HCT116 (cell line): ENCODE measurements at regions not wholly inside any gene's neighbourhood (a gene's known extent, or its start where the extent isn't known, plus 50 kb on each side); places are given as distances from the start of the nearest gene placed in this dataset.

ENCODE experiments used
- ATAC-seq: fragments of 200-7000 bp; cut with Tn5 transposase; 2 replicates; pipeline ENCODE4 v1.9.1; 2020; ENCODE audit warnings: mild to moderate bottlenecking, moderate library complexity
- BruUV-seq: library from RNA; stranded (reverse); fragments of 400-500 nt; replicated peaks from 2 replicates; lab custom pipeline; 2021; lab: Mats Ljungman, UMichigan
- CTCF ChIA-PET: fragments of 300-600 bp; sonication (Branson Sonifier 250); formaldehyde crosslinking; loops from one replicate; lab custom pipeline; 2021; ENCODE audit warnings: antibody characterized with exemption; lab: Charles Lee
- POLR2A ChIA-PET: fragments of 300-600, 350-600 bp; sonication (Branson Sonifier 250); formaldehyde crosslinking; loops from one replicate; lab custom pipeline; 2021; ENCODE audit warnings: antibody characterized with exemption; lab: Charles Lee
- RAD21 ChIA-PET, 2 experiments: fragments of 300-600 bp; sonication (Branson Sonifier 250); formaldehyde crosslinking; loops; one replicate each; lab custom pipeline; 2023; ENCODE audit warnings: low total read pairs in 2 of 2; ENCODE audit not compliant: uncharacterized antibody in 2 of 2, unreplicated experiment in 2 of 2, low non-redundant PET in 1 of 2; lab: Charles Lee
- DNase-seq: peaks from one replicate; pipeline ENCODE4 v3.0.0-alpha.2; 2010; ENCODE audit warnings: low read depth, low spot score
- H2AFZ ChIP-seq: fragments of 200-600 bp; shearing (Covaris generic), sonication (generic); 2 replicates; pipeline ENCODE4 v1.6.1; 2017; ENCODE audit warnings: low read depth, mixed run types, mixed read lengths, antibody characterized with exemption, low read length; ENCODE audit not compliant: poor library complexity, severe bottlenecking
- H3K27ac ChIP-seq: 2 replicates; pipeline ENCODE4 v1.5.1; 2012; ENCODE audit warnings: low read depth, low read length
- H3K27me3 ChIP-seq: fragments of 200-600 bp; sonication (generic); 2 replicates; pipeline ENCODE4 v1.6.1; 2016; ENCODE audit warnings: mixed run types, low read length, mixed read lengths; ENCODE audit not compliant: insufficient read depth
- H3K36me3 ChIP-seq, 2 experiments: fragments of 200-500 bp in 1 of 2; fragments of 200-600 bp in 1 of 2; sonication (Bioruptor generic) in 1 of 2; sonication (generic) in 1 of 2; 2 replicates each; pipeline versions ENCODE4 v1.5.1 to v1.6.1; 2014 to 2016; ENCODE audit warnings: low read length in 2 of 2, inconsistent platforms in 1 of 2, mixed read lengths in 1 of 2, mixed run types in 1 of 2; ENCODE audit not compliant: insufficient read depth in 2 of 2, control insufficient read depth in 1 of 2
- H3K4me1 ChIP-seq, 2 experiments: fragments of 200-600 bp in 1 of 2; sonication (generic) in 1 of 2; 2 replicates each; pipeline versions ENCODE4 v1.5.1 to v1.6.1; 2012 to 2017; ENCODE audit warnings: low read length in 2 of 2, inconsistent platforms in 1 of 2, mild to moderate bottlenecking in 1 of 2, mixed read lengths in 1 of 2, mixed run types in 1 of 2, moderate library complexity in 1 of 2; ENCODE audit not compliant: insufficient read depth in 2 of 2, control insufficient read depth in 1 of 2
- H3K4me2 ChIP-seq: fragments of 200-600 bp; sonication (generic); 2 replicates; pipeline ENCODE4 v1.6.1; 2017; ENCODE audit warnings: mixed run types, low read length, mixed read lengths
- H3K4me3 ChIP-seq, 2 experiments: fragments of 200-600 bp in 1 of 2; sonication (generic) in 1 of 2; replicated peaks in 1 of 2; 2 replicates each; pipeline ENCODE4 v1.5.1; 2011 to 2016; ENCODE audit warnings: low read length in 2 of 2, control low read depth in 1 of 2, low read depth in 1 of 2, mild to moderate bottlenecking in 1 of 2, mixed read lengths in 1 of 2, mixed run types in 1 of 2
- H3K79me2 ChIP-seq: fragments of 200-600 bp; sonication (generic); 2 replicates; pipeline ENCODE4 v1.6.1; 2017; ENCODE audit warnings: mild to moderate bottlenecking, mixed run types, low read length, moderate library complexity, mixed read lengths; ENCODE audit not compliant: insufficient read depth
- H3K9ac ChIP-seq: fragments of 200-600 bp; sonication (generic); 2 replicates; pipeline ENCODE4 v1.6.1; 2016; ENCODE audit warnings: low read length, mixed read lengths
- H3K9me2 ChIP-seq: fragments of 200-600 bp; sonication (generic), shearing (Covaris generic); 2 replicates; pipeline ENCODE4 v1.6.1; 2017; ENCODE audit warnings: mixed run types, mild to moderate bottlenecking, moderate library complexity; ENCODE audit not compliant: insufficient read depth
- H3K9me3 ChIP-seq, 2 experiments: fragments of 200-500 bp in 1 of 2; fragments of 200-600 bp in 1 of 2; sonication (Bioruptor generic) in 1 of 2; sonication (generic) in 1 of 2; 2 replicates each; pipeline ENCODE4 v1.6.1; 2014 to 2017; ENCODE audit warnings: low read length in 2 of 2, mixed read lengths in 2 of 2, inconsistent platforms in 1 of 2, low read depth in 1 of 2, mild to moderate bottlenecking in 1 of 2, mixed run types in 1 of 2, moderate library complexity in 1 of 2; ENCODE audit not compliant: control insufficient read depth in 1 of 2, insufficient read depth in 1 of 2
- H4K20me1 ChIP-seq: fragments of 200-600 bp; sonication (generic), shearing (Covaris generic); 2 replicates; pipeline ENCODE4 v1.6.1; 2017; ENCODE audit warnings: mixed run types, mild to moderate bottlenecking, moderate library complexity; ENCODE audit not compliant: insufficient read depth
- CBX3 ChIP-seq: IDR thresholded peaks from 2 replicates; pipeline ENCODE4 v1.6.1; 2012; ENCODE audit warnings: low read depth
- CTCF ChIP-seq, 3 experiments: fragments of 200-600 bp in 1 of 3; sonication (generic) in 1 of 3; IDR thresholded peaks in 2 of 3; conservative IDR thresholded peaks in 1 of 3; 2 replicates each; pipeline ENCODE4 v1.5.1; 2012 to 2017; ENCODE audit warnings: low read depth in 2 of 3, low read length in 2 of 3, antibody characterized with exemption in 1 of 3, borderline replicate concordance in 1 of 3, control low read depth in 1 of 3, mild to moderate bottlenecking in 1 of 3, mixed read lengths in 1 of 3, mixed run types in 1 of 3, moderate library complexity in 1 of 3; ENCODE audit not compliant: insufficient read depth in 1 of 3
- ELF1 ChIP-seq: IDR thresholded peaks from 2 replicates; pipeline ENCODE4 v1.6.1; 2012; ENCODE audit warnings: low read depth, borderline replicate concordance
- EZH2 ChIP-seq: fragments of 200-600 bp; sonication (generic); IDR thresholded peaks from 2 replicates; pipeline ENCODE4 v1.6.1; 2017; ENCODE audit warnings: antibody characterized with exemption, mixed run types
- FOSL1 ChIP-seq: IDR thresholded peaks from 2 replicates; pipeline ENCODE4 v1.6.1; 2012; ENCODE audit warnings: low read depth
- JUND ChIP-seq: IDR thresholded peaks from 2 replicates; pipeline ENCODE4 v1.6.1; 2012
- POLR2A ChIP-seq: IDR thresholded peaks from 2 replicates; pipeline ENCODE4 v1.7.0; 2011; ENCODE audit warnings: borderline replicate concordance; ENCODE audit not compliant: insufficient read depth, insufficient read length; ENCODE audit errors: extremely low read depth
- POLR2AphosphoS5 ChIP-seq: IDR thresholded peaks from 2 replicates; pipeline ENCODE4 v1.6.1; 2011; ENCODE audit warnings: mild to moderate bottlenecking, low read depth, low read length, moderate library complexity
- REST ChIP-seq: IDR thresholded peaks from 2 replicates; pipeline ENCODE4 v1.6.1; 2012; ENCODE audit warnings: low read depth
- SIN3A ChIP-seq: IDR thresholded peaks from 2 replicates; pipeline ENCODE4 v1.6.1; 2012; ENCODE audit warnings: low read depth
- SP1 ChIP-seq: IDR thresholded peaks from 2 replicates; pipeline ENCODE4 v1.6.1; 2012; ENCODE audit warnings: low read depth
- SRF ChIP-seq: IDR thresholded peaks from 2 replicates; pipeline ENCODE4 v1.6.1; 2012; ENCODE audit warnings: low read depth
- YY1 ChIP-seq: IDR thresholded peaks from 2 replicates; pipeline ENCODE4 v1.6.1; 2011; ENCODE audit warnings: low read length, low read depth, moderate library complexity, mild to moderate bottlenecking; ENCODE audit not compliant: insufficient replicate concordance; ENCODE audit errors: extremely low read depth
- ZBTB33 ChIP-seq: IDR thresholded peaks from 2 replicates; pipeline ENCODE4 v1.6.1; 2011; ENCODE audit warnings: mild to moderate bottlenecking, low read length, moderate library complexity; ENCODE audit not compliant: insufficient replicate concordance; ENCODE audit errors: extremely low read depth
- ZNF274 ChIP-seq: fragments of 200-500 bp; sonication (Bioruptor generic); IDR thresholded peaks from 2 replicates; pipeline ENCODE4 v1.6.1; 2014; ENCODE audit warnings: mild to moderate bottlenecking, low read depth, low read length, inconsistent platforms
- intact Hi-C: fragments of 100-400 bp; cut with micrococcal nuclease; formaldehyde crosslinking; loops from 2 replicates; pipeline ENCODE4 v1.10.0; 2022
- TF ChIP-seq, protein P1 (sequence below): IDR thresholded peaks from 2 replicates; pipeline ENCODE4 v1.6.1; 2012
- TF ChIP-seq, protein P2 (sequence below): IDR thresholded peaks from 2 replicates; pipeline ENCODE4 v1.6.1; 2012

GRCh38 chr13:39209731-39210531 lies 171.7 kb downstream of the NHLRC3 start:
- H3K9me2 ChIP-seq, result no peaks in the 10 kb centered on the region
- H3K9ac ChIP-seq, result no peak overlapping the region
- no peaks in the 10 kb centered on the region for H3K36me3 ChIP-seq
- no peak overlapping the region for H3K4me2 ChIP-seq
- H3K79me2 ChIP-seq, result no peaks in the 10 kb centered on the region
- no TSS peak for BruUV-seq
- no peak overlapping the region for H2AFZ ChIP-seq
- no peak overlapping the region for H3K4me3 ChIP-seq
- H3K9me3 ChIP-seq, result no peaks in the 10 kb centered on the region
- intact Hi-C loops, result no loop called here
- H3K4me1 ChIP-seq, result no peaks in the 10 kb centered on the region
- H3K27ac ChIP-seq, result no peak overlapping the region
- ChIA-PET RAD21 (no interaction called here), CTCF (no interaction called here), POLR2A (no interaction called here)
- DNase-seq (no peak), ATAC-seq (no peak)
- H4K20me1 ChIP-seq, result no peaks in the 10 kb centered on the region
- TF ChIP-seq JUND, result no peak
- TF ChIP-seq EZH2, result no peak
- TF ChIP-seq POLR2AphosphoS5, result no peak
- no peak for TF ChIP-seq SIN3A
- no peak for TF ChIP-seq POLR2A
- no peak for TF ChIP-seq ZBTB33
- TF ChIP-seq, protein P1, sequence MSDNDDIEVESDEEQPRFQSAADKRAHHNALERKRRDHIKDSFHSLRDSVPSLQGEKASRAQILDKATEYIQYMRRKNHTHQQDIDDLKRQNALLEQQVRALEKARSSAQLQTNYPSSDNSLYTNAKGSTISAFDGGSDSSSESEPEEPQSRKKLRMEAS, result no peak
- no peak for TF ChIP-seq CTCF (IDR thresholded peaks at IDR 0.05 in 2 of 3, conservative IDR thresholded peaks at IDR 0.05 in 1 of 3; ENCODE audit: borderline replicate concordance in 1 of 3, insufficient read depth in 1 of 3, low read depth in 2 of 3, low read length in 2 of 3)
- TF ChIP-seq SRF, result no peak
- no peak for TF ChIP-seq CBX3
- TF ChIP-seq REST, result no peak
- TF ChIP-seq ELF1, result no peak
- TF ChIP-seq, protein P2, sequence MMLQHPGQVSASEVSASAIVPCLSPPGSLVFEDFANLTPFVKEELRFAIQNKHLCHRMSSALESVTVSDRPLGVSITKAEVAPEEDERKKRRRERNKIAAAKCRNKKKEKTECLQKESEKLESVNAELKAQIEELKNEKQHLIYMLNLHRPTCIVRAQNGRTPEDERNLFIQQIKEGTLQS, result no peak
- no peak for TF ChIP-seq SP1
- TF ChIP-seq YY1, result no peak
- no peak for TF ChIP-seq ZNF274
- no peak for TF ChIP-seq FOSL1
- H3K27me3 ChIP-seq, result peaks cover 2% of the 10 kb centered on the region; the same call in 1 of the 2 replicates
